ENCODE measurements at regions not wholly inside any gene's neighbourhood (a gene's known extent, or its start where the extent isn't known, plus 50 kb on each side); places are given as distances from the start of the nearest gene placed in this dataset.
A peak's percentile ranks its signal among the peaks of the same experiment; 100 is the strongest.

DNA sequence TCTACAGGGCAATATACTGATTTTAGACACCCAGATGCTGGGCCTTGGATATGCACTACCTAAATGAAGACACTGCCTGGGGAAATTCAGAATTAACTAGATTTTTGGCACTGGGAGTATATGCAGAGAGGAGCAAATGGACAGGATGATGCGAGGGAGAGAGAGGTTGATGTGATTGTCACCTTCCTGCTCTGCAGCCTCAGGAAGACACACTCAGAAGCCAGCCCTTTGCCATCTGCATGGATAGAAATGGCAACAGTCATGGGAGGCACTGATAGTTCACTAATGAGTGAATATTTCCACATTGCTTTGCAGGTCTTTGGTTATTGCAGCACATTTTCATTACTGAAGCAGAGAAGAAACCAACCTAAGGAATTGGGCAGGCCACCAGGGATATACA lies 397.2 kb upstream of the NFE2L3 start:
- Mint-ChIP-seq H3K4me3 (ENCODE audit: unreplicated experiment) (no peak overlapping the region), H3K9me3 (ENCODE audit: unreplicated experiment) (no peaks in the 10 kb centered on the region), H3K27me3 (ENCODE audit: low read depth, unreplicated experiment) (no peaks in the 10 kb centered on the region), H3K27ac (ENCODE audit: unreplicated experiment) (peak overlapping the region; percentile 93), H3K36me3 (ENCODE audit: low read depth, unreplicated experiment) (no peaks in the 10 kb centered on the region), H3K4me1 (ENCODE audit: low read depth, unreplicated experiment) (peaks cover 63% of the 10 kb centered on the region)
- no peaks in the 10 kb centered on the region for H4K20me1 ChIP-seq (ENCODE audit: insufficient read depth, low read length)
- no peaks in the 10 kb centered on the region for H3K36me3 ChIP-seq (ENCODE audit: insufficient read depth, low read length)
- DNase-seq (ENCODE audit: low read depth) (no peak), FAIRE-seq (no peak)
- no peak overlapping the region for H3K27ac ChIP-seq (ENCODE audit: low read depth, low read length)
- no peaks in the 10 kb centered on the region for H3K4me1 ChIP-seq (ENCODE audit: insufficient read depth, low read length)
- no peak overlapping the region for H3K4me3 ChIP-seq (ENCODE audit: insufficient read depth, low read depth, low read length)
- H3K9me3 ChIP-seq (ENCODE audit: insufficient read depth, low read depth, low read length): no peaks in the 10 kb centered on the region
- H2AFZ ChIP-seq (ENCODE audit: low read depth, low read length): no peak overlapping the region
- H3K4me2 ChIP-seq (ENCODE audit: low read length): no peak overlapping the region
- TF ChIP-seq, protein P1, sequence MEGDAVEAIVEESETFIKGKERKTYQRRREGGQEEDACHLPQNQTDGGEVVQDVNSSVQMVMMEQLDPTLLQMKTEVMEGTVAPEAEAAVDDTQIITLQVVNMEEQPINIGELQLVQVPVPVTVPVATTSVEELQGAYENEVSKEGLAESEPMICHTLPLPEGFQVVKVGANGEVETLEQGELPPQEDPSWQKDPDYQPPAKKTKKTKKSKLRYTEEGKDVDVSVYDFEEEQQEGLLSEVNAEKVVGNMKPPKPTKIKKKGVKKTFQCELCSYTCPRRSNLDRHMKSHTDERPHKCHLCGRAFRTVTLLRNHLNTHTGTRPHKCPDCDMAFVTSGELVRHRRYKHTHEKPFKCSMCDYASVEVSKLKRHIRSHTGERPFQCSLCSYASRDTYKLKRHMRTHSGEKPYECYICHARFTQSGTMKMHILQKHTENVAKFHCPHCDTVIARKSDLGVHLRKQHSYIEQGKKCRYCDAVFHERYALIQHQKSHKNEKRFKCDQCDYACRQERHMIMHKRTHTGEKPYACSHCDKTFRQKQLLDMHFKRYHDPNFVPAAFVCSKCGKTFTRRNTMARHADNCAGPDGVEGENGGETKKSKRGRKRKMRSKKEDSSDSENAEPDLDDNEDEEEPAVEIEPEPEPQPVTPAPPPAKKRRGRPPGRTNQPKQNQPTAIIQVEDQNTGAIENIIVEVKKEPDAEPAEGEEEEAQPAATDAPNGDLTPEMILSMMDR (IDR thresholded peaks at IDR 0.05; ENCODE audit: insufficient read depth, low read depth, low read length): no peak
- no peak for TF ChIP-seq EZH2 (IDR thresholded peaks at IDR 0.05; ENCODE audit: insufficient read depth, low read length)
- no peaks in the 10 kb centered on the region for H3K79me2 ChIP-seq (ENCODE audit: insufficient read depth, low read length)
- H3K27me3 ChIP-seq (ENCODE audit: insufficient read depth, low read length): no peaks in the 10 kb centered on the region
- no peak overlapping the region for H3K9ac ChIP-seq (ENCODE audit: low read length)

DNA sequence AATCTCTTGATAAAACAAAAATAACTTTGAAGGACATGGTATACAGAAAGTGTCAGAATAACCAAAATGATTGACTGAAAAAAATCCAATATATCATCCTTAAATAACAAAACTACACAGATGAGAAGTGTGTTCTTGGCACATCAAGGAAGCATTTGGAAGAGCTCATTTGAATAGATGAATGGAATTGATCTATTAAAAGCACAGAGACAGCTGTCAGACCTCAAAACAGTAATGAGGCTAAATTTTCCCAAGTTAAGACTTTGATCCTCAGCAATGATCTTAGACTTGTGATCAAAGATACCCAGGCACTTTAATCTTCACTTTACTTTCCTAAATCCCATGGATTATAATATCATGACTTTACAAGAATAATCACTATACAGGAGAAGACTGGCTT lies 395.4 kb upstream of the NFE2L3 start:
- H3K4me2 ChIP-seq (ENCODE audit: low read length): no peak overlapping the region
- FAIRE-seq: no peak

DNA sequence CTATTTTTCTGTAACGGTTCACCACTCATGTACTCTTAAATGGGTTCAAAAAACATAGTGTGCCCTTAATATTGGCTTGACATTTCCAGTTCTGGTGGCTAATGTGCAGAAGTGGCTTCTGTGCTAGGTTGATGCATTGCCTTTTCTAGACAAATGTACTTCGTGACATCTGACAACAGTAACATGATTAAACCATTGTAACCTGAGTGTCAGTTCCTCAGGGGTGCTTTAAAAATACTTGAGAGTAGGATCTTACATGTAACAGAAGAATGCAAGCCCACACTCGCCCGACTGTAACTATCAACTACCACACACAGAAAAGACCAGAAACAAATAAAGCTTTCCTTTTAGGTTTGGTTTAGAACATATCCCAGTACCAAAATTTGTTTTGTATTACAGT lies 393.4 kb upstream of the NFE2L3 start:
- Mint-ChIP-seq H3K27me3 (ENCODE audit: low read depth, unreplicated experiment) (peaks cover 2% of the 10 kb centered on the region), H3K4me1 (ENCODE audit: low read depth, unreplicated experiment) (peaks cover 42% of the 10 kb centered on the region), H3K4me3 (ENCODE audit: unreplicated experiment) (no peak overlapping the region), H3K9me3 (ENCODE audit: unreplicated experiment) (peaks cover 5% of the 10 kb centered on the region), H3K27ac (ENCODE audit: unreplicated experiment) (no peak overlapping the region), H3K36me3 (ENCODE audit: low read depth, unreplicated experiment) (no peaks in the 10 kb centered on the region)
- H3K9ac ChIP-seq (ENCODE audit: low read length): no peak overlapping the region
- H2AFZ ChIP-seq (ENCODE audit: low read depth, low read length): no peak overlapping the region
- TF ChIP-seq EZH2 (IDR thresholded peaks at IDR 0.05; ENCODE audit: insufficient read depth, low read length): no peak
- TF ChIP-seq, protein P1 (IDR thresholded peaks at IDR 0.05; ENCODE audit: insufficient read depth, low read depth, low read length): no peak
- H3K4me3 ChIP-seq (ENCODE audit: insufficient read depth, low read depth, low read length): no peak overlapping the region
- H3K9me3 ChIP-seq (ENCODE audit: insufficient read depth, low read depth, low read length): no peaks in the 10 kb centered on the region
- H3K4me2 ChIP-seq (ENCODE audit: low read length): no peak overlapping the region
- no peaks in the 10 kb centered on the region for H3K4me1 ChIP-seq (ENCODE audit: insufficient read depth, low read length)
- H3K79me2 ChIP-seq (ENCODE audit: insufficient read depth, low read length): no peaks in the 10 kb centered on the region
- no peaks in the 10 kb centered on the region for H3K27me3 ChIP-seq (ENCODE audit: insufficient read depth, low read length)
- H3K27ac ChIP-seq (ENCODE audit: low read depth, low read length): no peak overlapping the region
- H4K20me1 ChIP-seq (ENCODE audit: insufficient read depth, low read length): no peaks in the 10 kb centered on the region
- DNase-seq (ENCODE audit: low read depth): no peak
- no peak for FAIRE-seq
- H3K36me3 ChIP-seq (ENCODE audit: insufficient read depth, low read length): no peaks in the 10 kb centered on the region

More for the DNA sequence above, 395.4 kb upstream of the NFE2L3 start:
- no peak overlapping the region for H3K9ac ChIP-seq (ENCODE audit: low read length)
- H3K36me3 ChIP-seq (ENCODE audit: insufficient read depth, low read length): no peaks in the 10 kb centered on the region
- H4K20me1 ChIP-seq (ENCODE audit: insufficient read depth, low read length): no peaks in the 10 kb centered on the region
- no peaks in the 10 kb centered on the region for H3K9me3 ChIP-seq (ENCODE audit: insufficient read depth, low read depth, low read length)
- Mint-ChIP-seq H3K36me3 (ENCODE audit: low read depth, unreplicated experiment) (no peaks in the 10 kb centered on the region), H3K9me3 (ENCODE audit: unreplicated experiment) (no peaks in the 10 kb centered on the region), H3K4me1 (ENCODE audit: low read depth, unreplicated experiment) (peaks cover 53% of the 10 kb centered on the region), H3K4me3 (ENCODE audit: unreplicated experiment) (no peak overlapping the region), H3K27me3 (ENCODE audit: low read depth, unreplicated experiment) (no peaks in the 10 kb centered on the region), H3K27ac (ENCODE audit: unreplicated experiment) (no peak overlapping the region)
- no peak overlapping the region for H3K4me3 ChIP-seq (ENCODE audit: insufficient read depth, low read depth, low read length)
- no peak overlapping the region for H2AFZ ChIP-seq (ENCODE audit: low read depth, low read length)
- H3K4me1 ChIP-seq (ENCODE audit: insufficient read depth, low read length): no peaks in the 10 kb centered on the region
- TF ChIP-seq, protein P1 (IDR thresholded peaks at IDR 0.05; ENCODE audit: insufficient read depth, low read depth, low read length): no peak
- TF ChIP-seq EZH2 (IDR thresholded peaks at IDR 0.05; ENCODE audit: insufficient read depth, low read length): no peak
- DNase-seq (ENCODE audit: low read depth): no peak
- H3K79me2 ChIP-seq (ENCODE audit: insufficient read depth, low read length): no peaks in the 10 kb centered on the region
- H3K27ac ChIP-seq (ENCODE audit: low read depth, low read length): no peak overlapping the region
- no peaks in the 10 kb centered on the region for H3K27me3 ChIP-seq (ENCODE audit: insufficient read depth, low read length)

Data from astrocyte (in vitro differentiated cells and primary cell).